Activated CD4-positive, alpha-beta T cell treated with anti-CD3 and anti-CD28 coated beads, Interleukin-2, amount 10 ng/mL, durations not matched to agents 7 days and 5 days (primary cell): ENCODE measurements at regions not wholly inside any gene's neighbourhood (a gene's known extent, or its start where the extent isn't known, plus 50 kb on each side); places are given as distances from the start of the nearest gene placed in this dataset.
"Not testable (repeated sequence)": the region's sequence is repeated elsewhere in the genome, so short reads cannot be mapped to it uniquely, and the experiment has no call there.

Source experiments
- CTCF ChIA-PET: fragments of 350-600 bp; sonication (Branson Sonifier 250); formaldehyde crosslinking; loops from one replicate; lab custom pipeline; 2021; ENCODE audit warnings: antibody characterized with exemption; lab: Charles Lee
- POLR2A ChIA-PET: fragments of 350-600 bp; sonication (Branson Sonifier 250); formaldehyde crosslinking; loops from one replicate; lab custom pipeline; 2021; ENCODE audit warnings: antibody characterized with exemption; lab: Charles Lee
- DNase-seq: peaks from one replicate; pipeline ENCODE4 v3.0.0-alpha.2; 2020
- H3K27ac Mint-ChIP-seq: one replicate; pipeline ENCODE4 v1.8.0; 2021; ENCODE audit warnings: mild to moderate bottlenecking, moderate library complexity, mixed read lengths
- H3K27me3 Mint-ChIP-seq: one replicate; pipeline ENCODE4 v1.8.0; 2021; ENCODE audit warnings: mixed read lengths
- H3K36me3 Mint-ChIP-seq: one replicate; pipeline ENCODE4 v1.8.0; 2021; ENCODE audit warnings: low read depth, mixed read lengths
- H3K4me1 Mint-ChIP-seq: one replicate; pipeline ENCODE4 v1.8.0; 2021; ENCODE audit warnings: mixed read lengths
- H3K4me3 Mint-ChIP-seq: one replicate; pipeline ENCODE4 v1.8.0; 2021; ENCODE audit warnings: mild to moderate bottlenecking, moderate library complexity, mixed read lengths
- H3K9me3 Mint-ChIP-seq: one replicate; pipeline ENCODE4 v1.8.0; 2021; ENCODE audit warnings: mixed read lengths

- H3K4me1 Mint-ChIP-seq: no peaks in the 10 kb centered on the region
- H3K36me3 Mint-ChIP-seq: no peaks in the 10 kb centered on the region
- H3K27me3 Mint-ChIP-seq: no peaks in the 10 kb centered on the region
- no peak overlapping the region for H3K4me3 Mint-ChIP-seq
- no peaks in the 10 kb centered on the region for H3K9me3 Mint-ChIP-seq
- POLR2A ChIA-PET: no interaction called here
- CTCF ChIA-PET: no interaction called here
- DNase-seq: no peak
- H3K27ac Mint-ChIP-seq: no peak overlapping the region
Measured at GRCh38 chr2:61632276-61633169, 94.4 kb upstream of the XPO1 start.

GRCh38 chr2:61631321-61631720 is 93.2 kb upstream of the XPO1 start:
- CTCF ChIA-PET: no interaction called here
- no peak overlapping the region for H3K27ac Mint-ChIP-seq
- no peaks in the 10 kb centered on the region for H3K4me1 Mint-ChIP-seq
- DNase-seq: no peak
- H3K4me3 Mint-ChIP-seq: no peak overlapping the region
- no peaks in the 10 kb centered on the region for H3K27me3 Mint-ChIP-seq
- no peaks in the 10 kb centered on the region for H3K36me3 Mint-ChIP-seq
- POLR2A ChIA-PET: no interaction called here
- H3K9me3 Mint-ChIP-seq: no peaks in the 10 kb centered on the region

GRCh38 chr2:61626827-61627226 is 88.7 kb upstream of the XPO1 start:
- H3K4me3 Mint-ChIP-seq: no peak overlapping the region
- no peaks in the 10 kb centered on the region for H3K9me3 Mint-ChIP-seq
- ChIA-PET POLR2A (no interaction called here), CTCF (interaction anchor here (0.6 kb wide), 2 partner anchors 116 to 241 kb away, joined by 3 read pairs; no protein-coding TSS in a partner anchor)
- no peaks in the 10 kb centered on the region for H3K4me1 Mint-ChIP-seq
- H3K27me3 Mint-ChIP-seq: no peaks in the 10 kb centered on the region
- DNase-seq: no peak
- H3K36me3 Mint-ChIP-seq: no peaks in the 10 kb centered on the region
- H3K27ac Mint-ChIP-seq: no peak overlapping the region

- Mint-ChIP-seq H3K27me3 (no peaks in the 10 kb centered on the region), H3K9me3 (no peaks in the 10 kb centered on the region), H3K4me1 (no peaks in the 10 kb centered on the region), H3K4me3 (no peak overlapping the region), H3K36me3 (no peaks in the 10 kb centered on the region), H3K27ac (no peak overlapping the region)
- ChIA-PET CTCF (interaction anchor here (0.7 kb wide), 1 partner anchor 688 kb away, joined by 5 read pairs; no protein-coding TSS in a partner anchor), POLR2A (no interaction called here)
- DNase-seq: no peak
Measured at GRCh38 chr2:61623747-61624146, 85.6 kb upstream of the XPO1 start.

GRCh38 chr2:61620244-61621159 is 82.3 kb upstream of the XPO1 start:
- Mint-ChIP-seq H3K27ac (no peak overlapping the region), H3K27me3 (no peaks in the 10 kb centered on the region), H3K36me3 (no peaks in the 10 kb centered on the region), H3K9me3 (no peaks in the 10 kb centered on the region), H3K4me3 (no peak overlapping the region), H3K4me1 (no peaks in the 10 kb centered on the region)
- CTCF ChIA-PET: interaction anchor here (0.5 to 0.6 kb wide), 2 partner anchors 134 to 141 kb away, joined by 3 to 4 read pairs; no protein-coding TSS in a partner anchor
- DNase-seq: no peak
- POLR2A ChIA-PET: no interaction called here

GRCh38 chr2:61619561-61619960 is 81.4 kb upstream of the XPO1 start:
- Mint-ChIP-seq H3K27me3 (no peaks in the 10 kb centered on the region), H3K4me3 (no peak overlapping the region), H3K27ac (no peak overlapping the region), H3K4me1 (no peaks in the 10 kb centered on the region), H3K36me3 (no peaks in the 10 kb centered on the region), H3K9me3 (no peaks in the 10 kb centered on the region)
- DNase-seq: no peak
- CTCF ChIA-PET: no interaction called here
- POLR2A ChIA-PET: no interaction called here

- ChIA-PET POLR2A (no interaction called here), CTCF (interaction anchor here (0.6 kb wide), 1 partner anchor 27 kb away, joined by 4 read pairs; no protein-coding TSS in a partner anchor)
- no peaks in the 10 kb centered on the region for H3K36me3 Mint-ChIP-seq
- DNase-seq: no peak
- H3K27ac Mint-ChIP-seq: no peak overlapping the region
- H3K4me3 Mint-ChIP-seq: no peak overlapping the region
- H3K4me1 Mint-ChIP-seq: no peaks in the 10 kb centered on the region
- no peaks in the 10 kb centered on the region for H3K9me3 Mint-ChIP-seq
- H3K27me3 Mint-ChIP-seq: no peaks in the 10 kb centered on the region
Measured at GRCh38 chr2:61617610-61618009, 79.5 kb upstream of the XPO1 start.

- no peaks in the 10 kb centered on the region for H3K4me1 Mint-ChIP-seq
- H3K9me3 Mint-ChIP-seq: no peaks in the 10 kb centered on the region
- no peak overlapping the region for H3K4me3 Mint-ChIP-seq
- no peaks in the 10 kb centered on the region for H3K36me3 Mint-ChIP-seq
- POLR2A ChIA-PET: no interaction called here
- DNase-seq: no peak
- CTCF ChIA-PET: no interaction called here
- no peaks in the 10 kb centered on the region for H3K27me3 Mint-ChIP-seq
- H3K27ac Mint-ChIP-seq: no peak overlapping the region
Measured at GRCh38 chr2:61605245-61605644, 67.1 kb upstream of the XPO1 start.

- ChIA-PET POLR2A (no interaction called here), CTCF (no interaction called here)
- H3K9me3 Mint-ChIP-seq: no peaks in the 10 kb centered on the region
Measured at GRCh38 chr2:61604433-61604832, 66.3 kb upstream of the XPO1 start.

GRCh38 chr2:61598515-61599156 is 60.5 kb upstream of the XPO1 start:
- not testable (repeated sequence) for H3K4me1 Mint-ChIP-seq, H3K27ac Mint-ChIP-seq

More at GRCh38 chr2:61604433-61604832, 66.3 kb upstream of the XPO1 start:
- H3K4me3 Mint-ChIP-seq: no peak overlapping the region
- no peaks in the 10 kb centered on the region for H3K4me1 Mint-ChIP-seq
- no peaks in the 10 kb centered on the region for H3K27me3 Mint-ChIP-seq
- no peaks in the 10 kb centered on the region for H3K36me3 Mint-ChIP-seq
- no peak overlapping the region for H3K27ac Mint-ChIP-seq
- no peak for DNase-seq

GRCh38 chr2:61597300-61598289 is 59.4 kb upstream of the XPO1 start:
- ChIA-PET CTCF (interaction anchor here (0.6 kb wide), 1 partner anchor 11 kb away, joined by 3 read pairs; no protein-coding TSS in a partner anchor), POLR2A (no interaction called here)
- H3K4me3 Mint-ChIP-seq: no peak overlapping the region
- H3K27me3 Mint-ChIP-seq: peaks cover 7% of the 10 kb centered on the region
- H3K9me3 Mint-ChIP-seq: no peaks in the 10 kb centered on the region
- H3K36me3 Mint-ChIP-seq: no peaks in the 10 kb centered on the region
- no peak for DNase-seq
- H3K27ac Mint-ChIP-seq: no peak overlapping the region
- H3K4me1 Mint-ChIP-seq: peaks cover 3% of the 10 kb centered on the region

More at GRCh38 chr2:61598515-61599156, 60.5 kb upstream of the XPO1 start:
- H3K9me3 Mint-ChIP-seq, H3K36me3 Mint-ChIP-seq, DNase-seq, POLR2A ChIA-PET, H3K4me3 Mint-ChIP-seq, H3K27me3 Mint-ChIP-seq: not testable (repeated sequence)
- CTCF ChIA-PET: interaction anchor here (0.6 kb wide), 1 partner anchor 570 kb away, joined by 4 read pairs; no protein-coding TSS in a partner anchor
